MM.1S (cell line): ENCODE measurements at regions not wholly inside any gene's neighbourhood (a gene's known extent, or its start where the extent isn't known, plus 50 kb on each side); places are given as distances from the start of the nearest gene placed in this dataset.

Source experiments
- EZH2 ChIP-seq: fragments of 300-600 bp; sonication (generic); optimal IDR thresholded peaks from 2 replicates; pipeline ENCODE3; 2017; ENCODE audit warnings: low read depth, mild to moderate bottlenecking, antibody characterized with exemption, low read length, mixed read lengths
- TF ChIP-seq, protein P1 (sequence below): fragments of 300-600 bp; sonication (generic); IDR thresholded peaks from 2 replicates; pipeline ENCODE4 v1.5.1; 2016; ENCODE audit warnings: antibody characterized with exemption, low read length, mixed read lengths

DNA sequence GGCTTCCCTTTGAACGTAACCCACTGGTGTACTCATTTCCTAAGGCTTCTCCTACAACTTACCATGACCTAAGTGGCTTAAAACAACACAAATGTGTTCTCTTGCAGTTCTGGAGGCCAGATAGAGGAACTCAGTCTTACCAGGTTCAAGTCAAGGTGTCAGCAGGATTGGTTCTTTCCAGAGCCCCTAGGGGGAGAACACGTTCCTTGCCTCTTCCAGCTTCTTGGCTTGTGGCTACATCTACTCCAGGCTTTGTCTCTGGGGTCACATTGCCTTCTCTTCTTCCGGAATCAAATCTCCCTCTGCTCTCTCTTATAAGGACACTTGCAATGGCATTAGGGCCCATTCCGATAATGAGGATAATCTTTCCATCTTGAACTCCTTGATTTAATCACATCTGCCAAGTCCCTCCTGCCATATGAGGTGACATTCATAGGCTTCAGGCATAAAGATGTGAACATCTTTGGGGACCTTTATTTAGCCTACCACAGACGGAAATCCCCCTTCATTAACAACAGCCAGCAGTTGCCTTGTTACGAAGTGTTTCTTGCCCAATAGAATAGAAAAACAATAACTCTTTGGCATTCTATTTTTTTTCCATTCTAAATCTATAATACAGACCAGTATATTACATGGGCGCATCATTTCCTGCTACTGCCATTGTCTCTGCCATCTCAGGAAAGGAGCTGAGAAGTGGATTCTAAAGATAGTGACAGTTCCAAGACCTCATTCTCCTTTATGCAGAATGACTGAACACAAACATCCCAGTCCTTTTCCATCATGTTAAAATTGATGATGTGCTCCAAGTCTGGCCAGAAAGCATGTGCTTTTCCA lies 362.0 kb downstream of the ZNF521 start:
- TF ChIP-seq, protein P1, sequence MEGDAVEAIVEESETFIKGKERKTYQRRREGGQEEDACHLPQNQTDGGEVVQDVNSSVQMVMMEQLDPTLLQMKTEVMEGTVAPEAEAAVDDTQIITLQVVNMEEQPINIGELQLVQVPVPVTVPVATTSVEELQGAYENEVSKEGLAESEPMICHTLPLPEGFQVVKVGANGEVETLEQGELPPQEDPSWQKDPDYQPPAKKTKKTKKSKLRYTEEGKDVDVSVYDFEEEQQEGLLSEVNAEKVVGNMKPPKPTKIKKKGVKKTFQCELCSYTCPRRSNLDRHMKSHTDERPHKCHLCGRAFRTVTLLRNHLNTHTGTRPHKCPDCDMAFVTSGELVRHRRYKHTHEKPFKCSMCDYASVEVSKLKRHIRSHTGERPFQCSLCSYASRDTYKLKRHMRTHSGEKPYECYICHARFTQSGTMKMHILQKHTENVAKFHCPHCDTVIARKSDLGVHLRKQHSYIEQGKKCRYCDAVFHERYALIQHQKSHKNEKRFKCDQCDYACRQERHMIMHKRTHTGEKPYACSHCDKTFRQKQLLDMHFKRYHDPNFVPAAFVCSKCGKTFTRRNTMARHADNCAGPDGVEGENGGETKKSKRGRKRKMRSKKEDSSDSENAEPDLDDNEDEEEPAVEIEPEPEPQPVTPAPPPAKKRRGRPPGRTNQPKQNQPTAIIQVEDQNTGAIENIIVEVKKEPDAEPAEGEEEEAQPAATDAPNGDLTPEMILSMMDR, result no peak
- TF ChIP-seq EZH2, result no peak
